ENCODE measurements at regions not wholly inside any gene's neighbourhood (a gene's known extent, or its start where the extent isn't known, plus 50 kb on each side); places are given as distances from the start of the nearest gene placed in this dataset.
"Not testable (repeated sequence)": the region's sequence is repeated elsewhere in the genome, so short reads cannot be mapped to it uniquely, and the experiment has no call there.

DNA sequence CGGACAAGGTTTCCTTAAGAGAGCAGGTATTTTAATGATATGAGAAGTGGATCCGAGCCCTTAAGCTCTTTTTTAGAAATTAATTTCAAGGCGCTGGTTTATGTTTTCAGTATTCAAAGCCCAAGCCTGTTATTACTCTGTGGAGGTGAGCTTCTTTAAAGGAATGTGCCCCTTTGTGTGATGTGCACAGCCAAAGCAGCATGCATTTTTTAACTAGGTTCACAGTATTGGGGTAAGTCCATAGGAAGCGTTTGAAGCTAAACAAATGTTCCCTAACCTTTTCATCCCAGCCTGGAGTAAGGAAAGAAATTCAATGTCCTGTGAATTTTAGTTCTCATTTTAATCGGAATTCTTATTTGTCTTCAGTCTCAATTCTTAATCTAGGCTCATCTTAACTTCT, 217.5 kb downstream of the KCTD12 start:
- DNase-seq (ENCODE audit: low read depth, low spot score) = no peak
- H3K4me3 ChIP-seq (ENCODE audit: low read depth, low read length) = no peak overlapping the region
- TF ChIP-seq, protein P1, sequence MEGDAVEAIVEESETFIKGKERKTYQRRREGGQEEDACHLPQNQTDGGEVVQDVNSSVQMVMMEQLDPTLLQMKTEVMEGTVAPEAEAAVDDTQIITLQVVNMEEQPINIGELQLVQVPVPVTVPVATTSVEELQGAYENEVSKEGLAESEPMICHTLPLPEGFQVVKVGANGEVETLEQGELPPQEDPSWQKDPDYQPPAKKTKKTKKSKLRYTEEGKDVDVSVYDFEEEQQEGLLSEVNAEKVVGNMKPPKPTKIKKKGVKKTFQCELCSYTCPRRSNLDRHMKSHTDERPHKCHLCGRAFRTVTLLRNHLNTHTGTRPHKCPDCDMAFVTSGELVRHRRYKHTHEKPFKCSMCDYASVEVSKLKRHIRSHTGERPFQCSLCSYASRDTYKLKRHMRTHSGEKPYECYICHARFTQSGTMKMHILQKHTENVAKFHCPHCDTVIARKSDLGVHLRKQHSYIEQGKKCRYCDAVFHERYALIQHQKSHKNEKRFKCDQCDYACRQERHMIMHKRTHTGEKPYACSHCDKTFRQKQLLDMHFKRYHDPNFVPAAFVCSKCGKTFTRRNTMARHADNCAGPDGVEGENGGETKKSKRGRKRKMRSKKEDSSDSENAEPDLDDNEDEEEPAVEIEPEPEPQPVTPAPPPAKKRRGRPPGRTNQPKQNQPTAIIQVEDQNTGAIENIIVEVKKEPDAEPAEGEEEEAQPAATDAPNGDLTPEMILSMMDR (IDR thresholded peaks at IDR 0.05; ENCODE audit: insufficient read depth, low read length, missing control alignments) = no peak
- POLR2A ChIA-PET = interaction anchor here (0.7 kb wide), 1 partner anchor 237 kb away, joined by 3 read pairs; no protein-coding TSS in a partner anchor
- CTCF ChIA-PET = interaction anchor here (0.9 to 3.2 kb wide), 13 partner anchors 8 to 312 kb away, joined by 3 to 73 read pairs (median 5); partner anchors contain the start of gene KCTD12

DNA sequence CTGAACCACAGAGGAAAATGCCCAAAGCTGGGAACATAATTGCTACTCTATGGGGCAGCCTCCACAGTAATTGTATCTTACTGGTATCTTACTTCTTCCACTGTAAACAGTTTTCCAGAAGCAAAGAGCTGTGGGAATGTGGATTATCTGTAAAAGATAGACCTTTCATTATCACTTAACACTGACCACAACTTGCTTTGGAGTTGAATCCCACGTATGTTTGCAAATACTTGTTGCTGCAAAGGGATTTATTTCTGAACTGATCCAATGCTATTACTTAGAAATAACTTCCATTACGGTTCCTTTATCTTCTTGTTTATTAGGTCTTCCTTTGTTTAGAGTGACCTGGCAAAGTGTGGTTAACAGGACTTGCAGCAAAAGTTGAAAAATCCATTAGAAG, 218.1 kb downstream of the KCTD12 start:
- no peak overlapping the region for H3K4me3 ChIP-seq (ENCODE audit: low read depth, low read length)
- CTCF ChIA-PET = interaction anchor here (0.6 to 3.2 kb wide), 18 partner anchors 11 to 316 kb away, joined by 3 to 73 read pairs (median 4); partner anchors contain the start of gene KCTD12
- TF ChIP-seq, protein P1 (IDR thresholded peaks at IDR 0.05; ENCODE audit: insufficient read depth, low read length, missing control alignments) = no peak
- no peak for DNase-seq (ENCODE audit: low read depth, low spot score)
- POLR2A ChIA-PET = no interaction called here

GRCh38 chr13:76667551-76667950, 218.7 kb downstream of the KCTD12 start:
- TF ChIP-seq, protein P1 (IDR thresholded peaks at IDR 0.05; ENCODE audit: insufficient read depth, low read length, missing control alignments) = peak; percentile 26
- CTCF ChIA-PET = interaction anchor here (0.6 to 3.2 kb wide), 16 partner anchors 10 to 317 kb away, joined by 3 to 73 read pairs (median 4); partner anchors contain the start of gene KCTD12
- POLR2A ChIA-PET = no interaction called here
- no peak overlapping the region for H3K4me3 ChIP-seq (ENCODE audit: low read depth, low read length)
- DNase-seq (ENCODE audit: low read depth, low spot score) = peak; percentile 9

DNA sequence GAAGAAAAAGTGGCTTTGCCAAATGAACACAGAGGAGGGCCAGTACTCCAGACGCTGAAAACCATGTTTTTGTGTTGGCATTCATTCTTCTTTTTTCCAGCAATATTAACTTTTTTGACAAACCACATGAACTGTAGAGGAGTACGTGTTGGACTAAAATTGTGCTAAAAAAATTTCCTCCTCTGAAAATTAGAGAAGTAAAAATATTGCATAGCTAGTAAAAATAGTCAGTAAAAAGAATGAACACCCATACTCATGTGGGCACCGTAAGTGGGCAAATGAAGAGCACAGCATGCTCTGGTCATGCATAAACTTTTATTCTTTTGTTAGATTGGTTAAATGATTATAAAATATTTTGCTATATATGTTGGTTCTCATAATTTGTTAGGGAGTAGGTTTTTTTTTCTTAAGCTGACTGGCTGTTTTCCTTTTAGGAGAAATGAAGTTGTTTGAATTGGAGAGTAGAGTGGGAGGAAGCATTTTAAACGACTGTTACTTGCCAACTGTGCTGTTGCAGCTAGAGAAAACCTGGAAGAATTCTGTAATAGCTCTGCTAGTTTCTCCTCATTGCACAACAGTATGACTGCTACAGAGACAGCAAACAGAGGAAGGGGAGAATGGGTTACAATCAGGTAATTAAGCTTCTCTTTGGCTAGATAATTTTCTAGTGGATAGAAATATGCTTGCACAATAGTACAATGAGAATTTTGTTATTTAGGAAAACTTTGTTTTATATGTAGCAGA, 222.4 kb downstream of the KCTD12 start:
- no peak for DNase-seq (ENCODE audit: low read depth, low spot score)
- ChIA-PET POLR2A (no interaction called here), CTCF (interaction anchor here (3.7 kb wide), 1 partner anchor 239 kb away, joined by 34 read pairs; no protein-coding TSS in a partner anchor)
- no peak overlapping the region for H3K4me3 ChIP-seq (ENCODE audit: low read depth, low read length)
- TF ChIP-seq, protein P1 (IDR thresholded peaks at IDR 0.05; ENCODE audit: insufficient read depth, low read length, missing control alignments) = no peak

- CTCF ChIA-PET; POLR2A ChIA-PET; H3K4me3 ChIP-seq (ENCODE audit: low read depth, low read length); DNase-seq (ENCODE audit: low read depth, low spot score): not testable (repeated sequence)
Measured at GRCh38 chr13:76659074-76659473, 227.1 kb downstream of the KCTD12 start.

DNA sequence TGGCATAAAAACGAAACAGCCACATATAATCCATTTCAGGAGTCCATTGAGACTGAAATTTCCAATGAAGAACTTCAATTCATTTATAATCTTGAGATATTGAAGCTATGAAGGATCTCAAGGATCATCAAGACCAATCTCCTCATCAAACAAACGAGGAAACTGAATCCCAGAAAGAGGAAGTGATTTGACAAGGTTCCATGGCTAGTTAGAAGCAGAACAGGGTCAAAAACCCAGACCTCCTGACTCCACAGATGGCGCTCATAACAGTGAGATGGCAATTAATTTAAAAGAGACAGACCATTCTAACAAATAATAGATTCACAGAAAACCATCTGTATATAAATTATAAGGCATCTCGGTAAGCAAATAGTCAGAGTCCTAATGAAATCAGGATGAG, 229.7 kb downstream of the KCTD12 start:
- TF ChIP-seq, protein P1 (IDR thresholded peaks at IDR 0.05; ENCODE audit: insufficient read depth, low read length, missing control alignments) = no peak
- no peak overlapping the region for H3K4me3 ChIP-seq (ENCODE audit: low read depth, low read length)
- POLR2A ChIA-PET = no interaction called here
- DNase-seq (ENCODE audit: low read depth, low spot score) = no peak
- CTCF ChIA-PET = interaction anchor here (1.0 kb wide), 1 partner anchor 12 kb away, joined by 3 read pairs; no protein-coding TSS in a partner anchor

All from AG04449 (cell line).